ENCODE measurements at regions not wholly inside any gene's neighbourhood (a gene's known extent, or its start where the extent isn't known, plus 50 kb on each side); places are given as distances from the start of the nearest gene placed in this dataset.

- TF ChIP-seq EZH2 (IDR thresholded peaks at IDR 0.05) (no peak), POLR2AphosphoS5 (IDR thresholded peaks at IDR 0.05; ENCODE audit: borderline replicate concordance, low read depth, low read length) (no peak)
Measured at GRCh38 chr13:54226876-54227275, 1198.3 kb downstream of the OLFM4 start.
